Ishikawa (cell line): ENCODE measurements at regions not wholly inside any gene's neighbourhood (a gene's known extent, or its start where the extent isn't known, plus 50 kb on each side); places are given as distances from the start of the nearest gene placed in this dataset.

Source experiments
- CEBPB ChIP-seq: IDR thresholded peaks from 2 replicates; pipeline ENCODE4 v1.6.1; 2012
- CREB1 ChIP-seq: IDR thresholded peaks from 2 replicates; pipeline ENCODE4 v1.6.1; 2012; ENCODE audit warnings: low read depth
- EGR1 ChIP-seq: IDR thresholded peaks from 2 replicates; pipeline ENCODE4 v1.6.1; 2012
- EP300 ChIP-seq: IDR thresholded peaks from 2 replicates; pipeline ENCODE4 v1.6.1; 2012; ENCODE audit warnings: borderline replicate concordance
- FOXM1 ChIP-seq: IDR thresholded peaks from 2 replicates; pipeline ENCODE4 v1.6.1; 2012; ENCODE audit warnings: low read depth, borderline replicate concordance
- NFIC ChIP-seq: IDR thresholded peaks from 2 replicates; pipeline ENCODE4 v1.6.1; 2012
- RAD21 ChIP-seq: IDR thresholded peaks from 2 replicates; pipeline ENCODE4 v1.6.1; 2012; ENCODE audit warnings: low read depth
- TAF1 ChIP-seq: IDR thresholded peaks from 2 replicates; pipeline ENCODE4 v1.6.1; 2012; ENCODE audit warnings: low read depth, mild to moderate bottlenecking
- TCF12 ChIP-seq: IDR thresholded peaks from 2 replicates; pipeline ENCODE4 v1.6.1; 2012; ENCODE audit warnings: low read depth
- TEAD4 ChIP-seq: IDR thresholded peaks from 2 replicates; pipeline ENCODE4 v1.6.1; 2012
- YY1 ChIP-seq: IDR thresholded peaks from 2 replicates; pipeline ENCODE4 v1.6.1; 2012; ENCODE audit warnings: low read depth
- ZBTB7A ChIP-seq: IDR thresholded peaks from 2 replicates; pipeline ENCODE4 v1.6.1; 2012; ENCODE audit warnings: low read depth
- TF ChIP-seq, protein P1 (sequence below): IDR thresholded peaks from 2 replicates; pipeline ENCODE4 v1.6.1; 2012
- TF ChIP-seq, protein P2 (sequence below): IDR thresholded peaks from 2 replicates; pipeline ENCODE4 v1.6.1; 2012
- TF ChIP-seq, protein P3 (sequence below): IDR thresholded peaks from 2 replicates; pipeline ENCODE4 v1.6.1; 2012; ENCODE audit warnings: low read depth, mild to moderate bottlenecking

DNA sequence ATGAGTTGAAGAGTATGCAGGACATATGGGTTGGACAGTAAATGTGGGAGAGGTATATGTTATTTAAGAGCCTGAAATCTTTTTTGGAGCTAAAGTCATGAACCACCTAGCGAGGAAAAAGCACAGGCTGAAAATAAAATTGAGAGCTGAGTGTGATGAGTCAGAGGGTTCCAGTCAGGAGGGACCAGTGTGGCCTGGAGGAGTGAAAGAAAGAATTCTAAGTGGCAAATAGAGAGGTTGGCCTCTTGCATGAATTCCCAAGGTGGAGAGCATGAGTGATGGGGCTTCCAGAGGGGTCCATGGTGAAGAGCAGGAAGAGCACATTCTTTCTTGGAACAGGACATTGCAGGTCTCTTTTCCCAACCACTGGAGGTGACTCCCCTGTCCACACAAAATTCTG is 282.6 kb downstream of the TDRD15 start:
- no peak for TF ChIP-seq YY1

DNA sequence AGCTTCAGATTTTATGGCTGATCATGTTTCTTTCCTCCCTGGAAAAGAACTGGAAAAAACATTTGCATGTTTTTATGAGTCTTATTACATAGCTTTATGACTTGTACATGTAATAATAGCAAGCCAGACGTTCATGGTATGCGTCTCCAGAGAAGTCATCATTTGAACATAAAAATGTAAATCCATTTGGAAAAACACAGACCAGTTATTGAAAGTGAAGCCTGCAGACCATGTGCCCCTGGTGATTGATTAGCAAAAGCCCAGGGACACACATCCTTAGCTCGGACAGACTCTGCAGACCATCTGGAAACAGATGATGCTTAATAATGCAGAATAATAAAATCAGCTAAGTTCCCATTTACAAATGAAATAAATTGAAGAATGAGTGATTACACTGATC is 283.1 kb downstream of the TDRD15 start:
- TF ChIP-seq TEAD4 = no peak
- TF ChIP-seq, protein P1, sequence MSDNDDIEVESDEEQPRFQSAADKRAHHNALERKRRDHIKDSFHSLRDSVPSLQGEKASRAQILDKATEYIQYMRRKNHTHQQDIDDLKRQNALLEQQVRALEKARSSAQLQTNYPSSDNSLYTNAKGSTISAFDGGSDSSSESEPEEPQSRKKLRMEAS = no peak
- TF ChIP-seq, protein P2, sequence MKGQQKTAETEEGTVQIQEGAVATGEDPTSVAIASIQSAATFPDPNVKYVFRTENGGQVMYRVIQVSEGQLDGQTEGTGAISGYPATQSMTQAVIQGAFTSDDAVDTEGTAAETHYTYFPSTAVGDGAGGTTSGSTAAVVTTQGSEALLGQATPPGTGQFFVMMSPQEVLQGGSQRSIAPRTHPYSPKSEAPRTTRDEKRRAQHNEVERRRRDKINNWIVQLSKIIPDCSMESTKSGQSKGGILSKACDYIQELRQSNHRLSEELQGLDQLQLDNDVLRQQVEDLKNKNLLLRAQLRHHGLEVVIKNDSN = no peak

DNA sequence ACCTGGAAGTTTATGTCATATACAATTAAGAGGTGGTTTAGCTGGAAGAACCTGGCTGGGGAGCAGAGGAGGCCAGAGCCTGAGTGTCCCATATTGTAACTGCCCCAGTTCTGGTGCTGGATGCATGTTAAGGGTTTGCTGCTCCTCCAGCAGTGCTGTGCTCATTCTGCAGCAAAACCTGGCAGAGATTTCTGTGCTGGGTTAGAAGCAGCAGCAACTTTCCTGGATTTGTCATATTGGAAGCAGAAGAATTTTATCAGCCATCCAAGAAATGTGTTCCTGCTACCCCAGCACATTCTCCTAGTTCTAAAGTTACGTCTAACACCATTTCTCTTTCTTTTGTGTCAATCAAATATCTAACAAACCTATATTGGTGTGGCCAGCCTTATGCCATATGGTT is 284.1 kb downstream of the TDRD15 start:
- TF ChIP-seq YY1 (no peak), FOXM1 (no peak), RAD21 (no peak), EGR1 (no peak), CREB1 (no peak), CEBPB (no peak), TAF1 (no peak), EP300 (no peak), NFIC (no peak), ZBTB7A (no peak), TCF12 (no peak), TEAD4 (no peak)
- TF ChIP-seq, protein P3, sequence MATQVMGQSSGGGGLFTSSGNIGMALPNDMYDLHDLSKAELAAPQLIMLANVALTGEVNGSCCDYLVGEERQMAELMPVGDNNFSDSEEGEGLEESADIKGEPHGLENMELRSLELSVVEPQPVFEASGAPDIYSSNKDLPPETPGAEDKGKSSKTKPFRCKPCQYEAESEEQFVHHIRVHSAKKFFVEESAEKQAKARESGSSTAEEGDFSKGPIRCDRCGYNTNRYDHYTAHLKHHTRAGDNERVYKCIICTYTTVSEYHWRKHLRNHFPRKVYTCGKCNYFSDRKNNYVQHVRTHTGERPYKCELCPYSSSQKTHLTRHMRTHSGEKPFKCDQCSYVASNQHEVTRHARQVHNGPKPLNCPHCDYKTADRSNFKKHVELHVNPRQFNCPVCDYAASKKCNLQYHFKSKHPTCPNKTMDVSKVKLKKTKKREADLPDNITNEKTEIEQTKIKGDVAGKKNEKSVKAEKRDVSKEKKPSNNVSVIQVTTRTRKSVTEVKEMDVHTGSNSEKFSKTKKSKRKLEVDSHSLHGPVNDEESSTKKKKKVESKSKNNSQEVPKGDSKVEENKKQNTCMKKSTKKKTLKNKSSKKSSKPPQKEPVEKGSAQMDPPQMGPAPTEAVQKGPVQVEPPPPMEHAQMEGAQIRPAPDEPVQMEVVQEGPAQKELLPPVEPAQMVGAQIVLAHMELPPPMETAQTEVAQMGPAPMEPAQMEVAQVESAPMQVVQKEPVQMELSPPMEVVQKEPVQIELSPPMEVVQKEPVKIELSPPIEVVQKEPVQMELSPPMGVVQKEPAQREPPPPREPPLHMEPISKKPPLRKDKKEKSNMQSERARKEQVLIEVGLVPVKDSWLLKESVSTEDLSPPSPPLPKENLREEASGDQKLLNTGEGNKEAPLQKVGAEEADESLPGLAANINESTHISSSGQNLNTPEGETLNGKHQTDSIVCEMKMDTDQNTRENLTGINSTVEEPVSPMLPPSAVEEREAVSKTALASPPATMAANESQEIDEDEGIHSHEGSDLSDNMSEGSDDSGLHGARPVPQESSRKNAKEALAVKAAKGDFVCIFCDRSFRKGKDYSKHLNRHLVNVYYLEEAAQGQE = no peak
- TF ChIP-seq, protein P1 = no peak
- TF ChIP-seq, protein P2 = no peak

DNA sequence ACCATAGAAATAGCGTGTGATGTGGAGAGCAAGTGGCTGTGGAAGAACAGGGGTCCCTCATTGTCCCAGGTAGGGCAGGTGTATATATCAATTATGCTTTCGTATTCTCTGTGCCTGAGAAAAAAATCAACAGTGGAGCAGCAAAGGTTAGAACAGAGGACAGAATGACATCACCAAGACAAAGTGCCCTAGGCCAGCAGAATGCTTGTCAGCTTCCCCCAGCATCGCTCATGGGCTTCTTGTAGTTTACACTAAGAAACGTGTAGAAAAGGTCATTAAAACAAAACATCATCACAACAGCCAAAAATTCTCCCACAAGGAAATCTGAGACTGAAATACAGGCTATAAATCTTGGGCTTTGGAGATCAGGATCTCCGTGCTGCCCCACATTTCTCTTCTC is 288.0 kb downstream of the TDRD15 start:
- TF ChIP-seq EP300 (no peak), CREB1 (no peak), EGR1 (no peak), ZBTB7A (no peak), TAF1 (no peak), YY1 (no peak), TCF12 (no peak), CEBPB (no peak), FOXM1 (no peak), TEAD4 (no peak), RAD21 (no peak), NFIC (no peak)
- TF ChIP-seq, protein P2 = no peak
- TF ChIP-seq, protein P1 = no peak
- TF ChIP-seq, protein P3 = no peak

DNA sequence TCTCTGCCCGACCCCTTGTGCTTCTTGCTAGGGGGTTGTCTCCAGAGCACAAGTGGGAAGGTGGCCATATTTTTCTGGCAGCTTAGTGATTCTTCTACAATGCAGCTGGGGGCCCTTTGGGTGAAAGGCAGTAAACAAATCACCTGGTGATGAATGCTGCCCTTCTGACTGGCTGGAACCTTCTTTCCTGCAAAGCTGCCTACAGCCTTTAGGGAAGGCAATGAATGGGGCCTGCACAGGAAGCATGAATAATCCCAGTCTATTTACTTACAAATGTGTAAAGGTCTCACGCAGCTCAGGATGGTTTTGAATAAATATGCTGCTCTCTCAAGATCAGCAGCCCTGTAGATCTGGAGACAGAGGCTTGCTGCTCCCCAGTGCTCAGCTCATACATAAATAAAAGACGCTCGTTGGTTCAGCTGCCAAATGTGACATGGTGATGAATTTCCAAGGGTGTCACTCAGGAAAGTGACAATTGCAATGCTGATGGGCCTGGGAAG is 289.2 kb downstream of the TDRD15 start:
- no peak for TF ChIP-seq RAD21
- no peak for TF ChIP-seq EP300
- no peak for TF ChIP-seq YY1
- no peak for TF ChIP-seq TEAD4
- TF ChIP-seq TAF1 = no peak
- no peak for TF ChIP-seq TCF12
- TF ChIP-seq NFIC = no peak
- TF ChIP-seq CEBPB = no peak
- TF ChIP-seq CREB1 = no peak
- TF ChIP-seq, protein P2 = no peak
- TF ChIP-seq, protein P1 = no peak
- no peak for TF ChIP-seq EGR1
- TF ChIP-seq ZBTB7A = no peak
- TF ChIP-seq, protein P3 = no peak
- TF ChIP-seq FOXM1 = no peak
